GM23338 (cell line): ENCODE measurements at regions not wholly inside any gene's neighbourhood (a gene's known extent, or its start where the extent isn't known, plus 50 kb on each side); places are given as distances from the start of the nearest gene placed in this dataset.
A peak's percentile ranks its signal among the peaks of the same experiment; 100 is the strongest.

Source experiments
- ATAC-seq: fragments of 200-7000 bp; cut with Tn5 transposase; 3 replicates; pipeline ENCODE4 v1.9.1; 2020
- DNase-seq: peaks from one replicate; pipeline ENCODE4 v3.0.0-alpha.2; 2015; ENCODE audit warnings: low spot score
- H2AFZ ChIP-seq: fragments of 200-600 bp; sonication (generic); 2 replicates; pipeline ENCODE4 v1.8.0; 2016; ENCODE audit warnings: antibody characterized with exemption, mild to moderate bottlenecking, moderate library complexity
- H3F3A ChIP-seq: fragments of 200-600 bp; sonication (generic); replicated peaks from 2 replicates; pipeline ENCODE4 v1.8.0; 2017; ENCODE audit warnings: antibody characterized with exemption, mixed run types, low read depth
- H3K27ac ChIP-seq: fragments of 200-600 bp; sonication (generic); 2 replicates; pipeline ENCODE4 v1.6.1; 2016; ENCODE audit warnings: low read depth
- H3K27me3 ChIP-seq: fragments of 200-600 bp; sonication (generic); 2 replicates; pipeline ENCODE4 v1.8.0; 2016; ENCODE audit warnings: mild to moderate bottlenecking, mixed run types, moderate library complexity; ENCODE audit not compliant: insufficient read depth
- H3K36me3 ChIP-seq: fragments of 200-600 bp; sonication (generic); 2 replicates; pipeline ENCODE4 v1.8.0; 2016; ENCODE audit warnings: mild to moderate bottlenecking; ENCODE audit not compliant: insufficient read depth
- H3K4me1 ChIP-seq: fragments of 200-600 bp; sonication (generic); 2 replicates; pipeline ENCODE4 v1.8.0; 2016; ENCODE audit warnings: mild to moderate bottlenecking, moderate library complexity; ENCODE audit not compliant: insufficient read depth
- H3K4me2 ChIP-seq: fragments of 200-600 bp; sonication (generic); 2 replicates; pipeline ENCODE4 v1.7.1; 2017; ENCODE audit warnings: mixed run types
- H3K4me3 ChIP-seq: fragments of 200-600 bp; sonication (generic); 2 replicates; pipeline ENCODE4 v1.6.1; 2016; ENCODE audit warnings: mixed run types
- H3K79me2 ChIP-seq: fragments of 200-600 bp; sonication (generic); replicated peaks from 2 replicates; pipeline ENCODE4 v1.8.0; 2017; ENCODE audit warnings: mild to moderate bottlenecking; ENCODE audit not compliant: insufficient read depth
- H3K9me2 ChIP-seq: fragments of 200-600 bp; sonication (generic); 2 replicates; pipeline ENCODE4 v1.8.0; 2017; ENCODE audit not compliant: insufficient read depth
- H4K20me1 ChIP-seq: fragments of 200-600 bp; sonication (generic); replicated peaks from 2 replicates; pipeline ENCODE4 v1.8.0; 2017; ENCODE audit warnings: mild to moderate bottlenecking; ENCODE audit not compliant: insufficient read depth
- H3K27ac Mint-ChIP-seq: 2 replicates; pipeline ENCODE4 v1.8.0; 2020; ENCODE audit warnings: inconsistent platforms, mild to moderate bottlenecking, moderate library complexity, mixed read lengths
- H3K27me3 Mint-ChIP-seq: 3 replicates; pipeline ENCODE4 v1.8.0; 2022; ENCODE audit warnings: low read depth, mild to moderate bottlenecking, moderate library complexity, mixed read lengths, inconsistent platforms; ENCODE audit not compliant: insufficient read depth, poor library complexity
- H3K36me3 Mint-ChIP-seq: 3 replicates; pipeline ENCODE4 v1.8.0; 2021; ENCODE audit warnings: low read depth, mild to moderate bottlenecking, inconsistent platforms, moderate library complexity, mixed read lengths
- H3K4me1 Mint-ChIP-seq: 3 replicates; pipeline ENCODE4 v1.8.0; 2020; ENCODE audit warnings: mild to moderate bottlenecking, inconsistent platforms, mixed read lengths
- H3K4me3 Mint-ChIP-seq: 3 replicates; pipeline ENCODE4 v1.8.0; 2021; ENCODE audit warnings: moderate library complexity, mild to moderate bottlenecking, inconsistent platforms, mixed read lengths
- H3K9me3 Mint-ChIP-seq: 3 replicates; pipeline ENCODE4 v1.8.0; 2020; ENCODE audit warnings: moderate library complexity, mild to moderate bottlenecking, inconsistent platforms, mixed read lengths
- CREB1 ChIP-seq: fragments of 250-450 bp; sonication (Bioruptor Pico); IDR thresholded peaks from 2 replicates; pipeline ENCODE4 v1.5.0; 2020; ENCODE audit warnings: low read depth, mild to moderate bottlenecking, moderate library complexity
- EZH2phosphoT487 ChIP-seq: fragments of 200-600 bp; sonication (generic); IDR thresholded peaks from one replicate; pipeline ENCODE4 v1.8.1; 2018; ENCODE audit warnings: antibody characterized with exemption; ENCODE audit not compliant: unreplicated experiment
- JUNB ChIP-seq: IDR thresholded peaks from one replicate; pipeline ENCODE4 v1.6.1; 2016; ENCODE audit warnings: antibody characterized with exemption; ENCODE audit not compliant: unreplicated experiment
- NANOG ChIP-seq: IDR thresholded peaks from 2 replicates; pipeline ENCODE4 v1.6.1; 2016; ENCODE audit warnings: antibody characterized with exemption, borderline replicate concordance
- POLR2AphosphoS5 ChIP-seq: IDR thresholded peaks from 2 replicates; pipeline ENCODE4 v1.6.1; 2016; ENCODE audit warnings: antibody characterized with exemption, low read depth
- ZNF114 ChIP-seq: fragments of 250-450 bp; sonication (Bioruptor Pico); IDR thresholded peaks from 2 replicates; pipeline ENCODE4 v1.5.0; 2020; ENCODE audit warnings: mild to moderate bottlenecking, moderate library complexity
- ZNF331 ChIP-seq: fragments of 250-450 bp; sonication (Bioruptor Pico); IDR thresholded peaks from 2 replicates; pipeline ENCODE4 v1.5.0; 2020; ENCODE audit warnings: low read depth, mild to moderate bottlenecking, moderate library complexity
- TF ChIP-seq, protein P1 (sequence below): IDR thresholded peaks from one replicate; pipeline ENCODE4 v1.6.1; 2018; ENCODE audit warnings: antibody characterized with exemption; ENCODE audit not compliant: unreplicated experiment
- TF ChIP-seq, protein P2 (sequence below), 2 experiments: fragments of 200-600 bp in 1 of 2; sonication (generic) in 1 of 2; conservative IDR thresholded peaks; 2 replicates each; pipeline versions ENCODE4 v1.5.1 to v1.6.1; 2016 to 2017; ENCODE audit warnings: antibody characterized with exemption in 2 of 2, low read depth in 2 of 2, mild to moderate bottlenecking in 2 of 2, moderate library complexity in 1 of 2
- TF ChIP-seq, protein P3 (sequence below): IDR thresholded peaks from 2 replicates; pipeline ENCODE4 v1.6.1; 2016; ENCODE audit warnings: antibody characterized with exemption

DNA sequence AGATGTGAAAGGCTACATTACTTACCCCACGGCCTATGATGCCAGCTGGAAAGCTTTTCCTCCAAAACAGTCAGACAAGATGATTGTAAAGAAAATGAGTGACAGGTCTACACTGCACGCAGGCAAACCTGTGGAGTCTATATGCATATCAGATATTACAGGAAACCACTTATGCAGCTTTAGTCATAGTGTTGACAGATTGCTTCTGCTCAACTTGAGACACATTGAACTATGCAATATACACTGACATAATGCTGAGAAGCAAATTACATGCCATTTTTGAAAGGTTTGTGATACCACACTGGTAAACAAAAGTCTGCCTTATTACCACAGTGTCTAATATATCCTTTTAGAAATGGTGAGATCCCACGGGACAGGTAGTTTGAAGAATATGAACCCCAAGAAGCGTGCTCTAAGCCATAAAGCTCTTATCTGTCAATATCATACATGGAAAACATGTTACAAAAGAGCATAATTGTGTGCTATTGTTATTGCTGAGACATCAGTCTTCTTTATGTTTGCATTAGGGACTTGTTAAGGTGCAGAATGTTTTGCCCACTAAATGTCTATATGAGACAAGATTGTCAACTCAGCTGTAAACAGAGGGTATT lies 1835.8 kb upstream of the TENM3 start (continued):
- TF ChIP-seq, protein P1, sequence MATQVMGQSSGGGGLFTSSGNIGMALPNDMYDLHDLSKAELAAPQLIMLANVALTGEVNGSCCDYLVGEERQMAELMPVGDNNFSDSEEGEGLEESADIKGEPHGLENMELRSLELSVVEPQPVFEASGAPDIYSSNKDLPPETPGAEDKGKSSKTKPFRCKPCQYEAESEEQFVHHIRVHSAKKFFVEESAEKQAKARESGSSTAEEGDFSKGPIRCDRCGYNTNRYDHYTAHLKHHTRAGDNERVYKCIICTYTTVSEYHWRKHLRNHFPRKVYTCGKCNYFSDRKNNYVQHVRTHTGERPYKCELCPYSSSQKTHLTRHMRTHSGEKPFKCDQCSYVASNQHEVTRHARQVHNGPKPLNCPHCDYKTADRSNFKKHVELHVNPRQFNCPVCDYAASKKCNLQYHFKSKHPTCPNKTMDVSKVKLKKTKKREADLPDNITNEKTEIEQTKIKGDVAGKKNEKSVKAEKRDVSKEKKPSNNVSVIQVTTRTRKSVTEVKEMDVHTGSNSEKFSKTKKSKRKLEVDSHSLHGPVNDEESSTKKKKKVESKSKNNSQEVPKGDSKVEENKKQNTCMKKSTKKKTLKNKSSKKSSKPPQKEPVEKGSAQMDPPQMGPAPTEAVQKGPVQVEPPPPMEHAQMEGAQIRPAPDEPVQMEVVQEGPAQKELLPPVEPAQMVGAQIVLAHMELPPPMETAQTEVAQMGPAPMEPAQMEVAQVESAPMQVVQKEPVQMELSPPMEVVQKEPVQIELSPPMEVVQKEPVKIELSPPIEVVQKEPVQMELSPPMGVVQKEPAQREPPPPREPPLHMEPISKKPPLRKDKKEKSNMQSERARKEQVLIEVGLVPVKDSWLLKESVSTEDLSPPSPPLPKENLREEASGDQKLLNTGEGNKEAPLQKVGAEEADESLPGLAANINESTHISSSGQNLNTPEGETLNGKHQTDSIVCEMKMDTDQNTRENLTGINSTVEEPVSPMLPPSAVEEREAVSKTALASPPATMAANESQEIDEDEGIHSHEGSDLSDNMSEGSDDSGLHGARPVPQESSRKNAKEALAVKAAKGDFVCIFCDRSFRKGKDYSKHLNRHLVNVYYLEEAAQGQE: no peak
- no peak for TF ChIP-seq EZH2phosphoT487

DNA sequence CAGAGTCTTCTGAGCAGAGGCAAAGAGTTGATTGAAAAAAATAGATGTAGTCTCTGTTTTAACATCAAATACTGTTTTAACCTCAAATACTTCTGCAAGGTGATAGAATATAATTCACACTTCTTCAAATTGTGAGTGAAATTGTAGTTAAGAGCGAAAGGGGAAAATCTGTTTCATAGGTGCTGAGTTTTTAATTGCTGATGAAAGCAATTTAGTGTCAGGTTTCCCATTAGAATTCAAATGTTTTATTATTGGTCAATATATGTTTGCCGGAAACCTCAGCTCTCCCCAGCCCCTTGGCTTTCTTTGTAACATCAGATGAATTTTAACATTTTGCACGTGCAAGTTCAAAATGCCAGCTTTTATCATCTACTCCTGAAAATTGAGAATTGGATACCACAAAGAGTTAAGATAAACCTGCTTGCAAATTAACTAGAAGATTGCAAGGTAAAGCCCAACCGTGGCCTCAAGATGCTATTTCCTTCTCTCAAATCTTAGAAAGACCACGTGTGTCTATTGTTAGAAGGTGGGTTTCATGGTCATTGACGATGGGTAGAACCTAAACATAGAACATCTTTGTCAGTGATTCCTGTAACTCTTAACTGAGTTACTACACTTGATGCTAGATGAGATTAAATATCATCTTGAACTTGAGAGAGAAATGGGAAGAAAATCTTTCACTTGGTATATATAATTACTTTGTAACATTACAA lies 1824.2 kb upstream of the TENM3 start:
- Histone ChIP-seq H3K79me2 (no peaks in the 10 kb centered on the region), H3K36me3 (no peaks in the 10 kb centered on the region), H4K20me1 (no peaks in the 10 kb centered on the region), H3K27ac (no peak overlapping the region), H3K9me2 (no peaks in the 10 kb centered on the region), H3K4me2 (no peak overlapping the region), H3K4me3 (no peak overlapping the region), H3K4me1 (no peaks in the 10 kb centered on the region), H2AFZ (peak overlapping the region; percentile 43; the same call in 1 of the 2 replicates), H3K27me3 (no peaks in the 10 kb centered on the region), H3F3A (no peaks in the 10 kb centered on the region)
- no peaks in the 10 kb centered on the region for H3K9me3 Mint-ChIP-seq
- no peaks in the 10 kb centered on the region for H3K27me3 Mint-ChIP-seq
- H3K36me3 Mint-ChIP-seq: no peaks in the 10 kb centered on the region
- ATAC-seq (no peak), DNase-seq (no peak)
- H3K4me1 Mint-ChIP-seq: no peaks in the 10 kb centered on the region
- H3K27ac Mint-ChIP-seq: no peak overlapping the region
- no peak overlapping the region for H3K4me3 Mint-ChIP-seq
- TF ChIP-seq ZNF114: no peak
- TF ChIP-seq POLR2AphosphoS5: no peak
- TF ChIP-seq, protein P2, sequence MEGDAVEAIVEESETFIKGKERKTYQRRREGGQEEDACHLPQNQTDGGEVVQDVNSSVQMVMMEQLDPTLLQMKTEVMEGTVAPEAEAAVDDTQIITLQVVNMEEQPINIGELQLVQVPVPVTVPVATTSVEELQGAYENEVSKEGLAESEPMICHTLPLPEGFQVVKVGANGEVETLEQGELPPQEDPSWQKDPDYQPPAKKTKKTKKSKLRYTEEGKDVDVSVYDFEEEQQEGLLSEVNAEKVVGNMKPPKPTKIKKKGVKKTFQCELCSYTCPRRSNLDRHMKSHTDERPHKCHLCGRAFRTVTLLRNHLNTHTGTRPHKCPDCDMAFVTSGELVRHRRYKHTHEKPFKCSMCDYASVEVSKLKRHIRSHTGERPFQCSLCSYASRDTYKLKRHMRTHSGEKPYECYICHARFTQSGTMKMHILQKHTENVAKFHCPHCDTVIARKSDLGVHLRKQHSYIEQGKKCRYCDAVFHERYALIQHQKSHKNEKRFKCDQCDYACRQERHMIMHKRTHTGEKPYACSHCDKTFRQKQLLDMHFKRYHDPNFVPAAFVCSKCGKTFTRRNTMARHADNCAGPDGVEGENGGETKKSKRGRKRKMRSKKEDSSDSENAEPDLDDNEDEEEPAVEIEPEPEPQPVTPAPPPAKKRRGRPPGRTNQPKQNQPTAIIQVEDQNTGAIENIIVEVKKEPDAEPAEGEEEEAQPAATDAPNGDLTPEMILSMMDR (conservative IDR thresholded peaks at IDR 0.05; ENCODE audit: low read depth in 2 of 2): no peak
- TF ChIP-seq, protein P1: no peak
- TF ChIP-seq, protein P3, sequence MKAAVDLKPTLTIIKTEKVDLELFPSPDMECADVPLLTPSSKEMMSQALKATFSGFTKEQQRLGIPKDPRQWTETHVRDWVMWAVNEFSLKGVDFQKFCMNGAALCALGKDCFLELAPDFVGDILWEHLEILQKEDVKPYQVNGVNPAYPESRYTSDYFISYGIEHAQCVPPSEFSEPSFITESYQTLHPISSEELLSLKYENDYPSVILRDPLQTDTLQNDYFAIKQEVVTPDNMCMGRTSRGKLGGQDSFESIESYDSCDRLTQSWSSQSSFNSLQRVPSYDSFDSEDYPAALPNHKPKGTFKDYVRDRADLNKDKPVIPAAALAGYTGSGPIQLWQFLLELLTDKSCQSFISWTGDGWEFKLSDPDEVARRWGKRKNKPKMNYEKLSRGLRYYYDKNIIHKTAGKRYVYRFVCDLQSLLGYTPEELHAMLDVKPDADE: no peak
- TF ChIP-seq JUNB: no peak
- TF ChIP-seq EZH2phosphoT487: no peak
- TF ChIP-seq ZNF331: no peak
- TF ChIP-seq NANOG: no peak
- no peak for TF ChIP-seq CREB1 (CRISPR knock-in tag)
